HG03442 (cell line): ENCODE measurements at regions not wholly inside any gene's neighbourhood (a gene's known extent, or its start where the extent isn't known, plus 50 kb on each side); places are given as distances from the start of the nearest gene placed in this dataset.

Experiments used
- ATAC-seq: cut with Tn5 transposase; IDR thresholded peaks from one replicate; pipeline ENCODE4 v1.9.1; 2021; ENCODE audit warnings: mild to moderate bottlenecking, moderate library complexity; ENCODE audit not compliant: unreplicated experiment

GRCh38 chr4:184879271-184879670 is 53.5 kb upstream of the ACSL1 start:
- ATAC-seq = no peak

GRCh38 chr4:184882276-184882675 is 56.5 kb upstream of the ACSL1 start:
- ATAC-seq = no peak

DNA sequence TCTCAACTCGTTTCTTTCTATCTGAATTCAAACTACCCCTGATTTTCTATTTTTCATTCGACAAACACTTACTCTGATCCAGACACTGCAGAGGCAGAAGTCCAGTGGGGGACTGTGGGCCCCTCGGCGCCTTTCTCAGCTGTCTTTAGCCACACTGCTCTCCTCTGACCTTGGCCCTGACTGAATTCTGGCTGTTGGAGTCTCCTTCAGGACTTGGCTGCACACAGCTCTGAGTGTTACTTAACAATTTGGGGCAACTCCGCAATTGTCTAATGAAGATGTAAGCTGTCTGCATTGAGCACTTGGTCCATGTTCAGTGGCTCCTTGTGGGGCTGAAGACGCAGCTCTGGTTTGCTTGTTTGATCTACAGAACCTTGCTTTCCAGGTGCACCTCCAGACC is 57.3 kb upstream of the ACSL1 start:
- ATAC-seq = no peak

DNA sequence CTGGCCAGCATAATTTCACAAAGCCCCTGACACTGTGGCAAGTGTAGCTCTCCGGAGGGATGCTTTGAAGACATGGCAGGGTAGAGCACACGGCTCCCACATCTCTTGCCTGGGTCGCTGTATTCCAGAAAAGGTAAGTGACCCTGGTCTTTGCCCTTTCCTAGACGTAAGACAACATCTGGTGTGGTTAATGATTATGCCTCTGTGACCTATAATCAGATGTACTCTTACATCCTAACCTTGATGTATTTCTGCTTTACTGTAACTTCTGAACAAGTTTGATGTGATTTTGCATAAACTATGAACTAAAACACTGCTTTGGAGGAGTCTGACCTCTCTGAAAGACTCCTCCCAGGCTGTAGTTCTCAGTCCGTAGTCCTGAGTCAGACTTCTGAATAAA is 59.1 kb upstream of the ACSL1 start:
- no peak for ATAC-seq

DNA sequence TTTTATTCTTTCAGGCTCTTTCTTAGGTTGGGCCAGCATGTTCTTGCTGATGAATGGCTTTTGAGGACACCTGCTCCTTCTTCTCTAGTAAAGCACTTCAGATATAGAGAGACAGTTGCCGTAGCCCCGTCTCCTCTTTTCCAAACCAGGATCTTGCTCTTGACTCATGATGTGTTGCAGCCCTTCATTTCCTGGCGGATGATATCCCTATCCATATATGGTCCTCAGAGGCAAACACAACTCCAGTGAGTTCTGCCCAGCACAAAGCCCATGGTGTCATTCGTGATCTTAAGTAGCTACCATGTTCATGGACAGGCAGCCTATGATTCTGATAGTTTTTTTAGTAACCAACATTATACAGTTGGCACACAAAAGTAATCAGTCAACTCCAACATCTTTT is 59.8 kb upstream of the ACSL1 start:
- ATAC-seq = no peak

DNA sequence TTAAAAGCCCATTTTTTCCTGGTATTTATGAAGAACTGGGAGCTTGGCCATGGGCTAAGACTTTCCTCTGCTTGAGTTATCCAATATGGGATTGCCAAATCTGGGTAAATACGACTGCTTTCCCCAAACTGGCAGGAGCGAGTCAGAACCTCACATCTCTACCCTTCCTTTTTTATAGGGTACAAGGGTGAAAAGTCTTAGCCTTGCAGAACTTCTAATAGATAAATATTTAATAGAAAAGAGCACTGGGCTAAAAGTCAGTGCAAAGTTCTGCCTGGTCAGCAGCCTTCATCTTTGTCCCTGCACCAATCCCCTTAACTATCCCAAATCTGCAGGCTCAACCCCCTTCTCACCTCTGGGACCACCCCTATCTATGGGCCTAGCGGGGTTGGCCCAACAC is 61.6 kb upstream of the ACSL1 start:
- no peak for ATAC-seq

GRCh38 chr4:184887947-184888346 is 62.2 kb upstream of the ACSL1 start:
- no peak for ATAC-seq

DNA sequence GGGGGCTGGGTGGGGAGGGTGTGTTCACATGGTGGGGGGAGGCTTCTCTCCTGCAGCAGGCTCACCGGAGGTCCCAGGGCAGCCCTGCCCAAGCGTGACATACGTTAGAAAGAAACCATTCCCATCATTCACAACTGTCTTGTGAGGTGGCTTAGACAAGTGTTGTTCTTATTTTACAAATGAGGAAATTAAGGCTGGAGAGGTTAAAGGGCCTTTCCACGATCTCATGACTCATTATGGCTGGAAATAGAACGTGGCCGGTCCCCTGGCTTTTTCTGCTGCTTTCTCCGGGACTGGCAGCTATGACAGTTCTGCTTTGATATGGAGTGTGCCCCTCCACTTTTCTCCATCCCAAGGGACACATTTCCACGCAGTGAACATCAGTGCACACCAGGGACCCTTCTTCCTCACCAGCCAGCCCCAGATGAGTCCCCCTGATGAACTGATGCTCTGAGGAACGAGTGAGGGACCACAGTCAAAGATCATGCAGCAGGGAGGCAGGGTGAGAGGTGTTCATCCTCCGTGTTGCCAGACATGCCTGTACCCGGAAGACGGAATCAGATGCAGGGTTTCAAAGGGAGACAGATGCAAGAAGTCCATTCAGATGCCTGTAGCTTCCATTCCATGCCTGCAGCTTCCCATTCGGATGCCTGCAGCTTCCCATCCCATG is 64.0 kb upstream of the ACSL1 start:
- ATAC-seq = no peak

GRCh38 chr4:184890499-184890898 is 64.7 kb upstream of the ACSL1 start:
- no peak for ATAC-seq

- ATAC-seq = no peak
Observed at GRCh38 chr4:184891816-184892397, 66.1 kb upstream of the ACSL1 start.

DNA sequence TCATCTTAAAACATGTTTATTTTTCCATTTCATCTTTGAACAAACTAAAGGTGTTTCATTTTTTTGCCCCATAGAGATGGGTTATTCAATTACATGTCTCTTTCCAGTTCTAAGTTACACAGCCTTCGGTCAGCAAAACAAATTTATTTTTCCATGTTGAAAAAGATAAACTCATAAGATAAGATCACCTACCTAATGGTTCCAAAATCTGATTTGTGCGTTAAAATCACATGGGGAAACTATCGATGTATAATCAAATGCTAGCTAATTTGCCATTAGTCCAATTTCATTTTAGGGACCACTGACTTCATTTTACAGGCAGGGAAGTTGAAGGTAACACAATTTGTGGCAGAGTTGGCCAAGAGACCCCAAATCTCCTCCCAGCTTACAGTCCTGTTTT is 67.2 kb upstream of the ACSL1 start:
- ATAC-seq = no peak

DNA sequence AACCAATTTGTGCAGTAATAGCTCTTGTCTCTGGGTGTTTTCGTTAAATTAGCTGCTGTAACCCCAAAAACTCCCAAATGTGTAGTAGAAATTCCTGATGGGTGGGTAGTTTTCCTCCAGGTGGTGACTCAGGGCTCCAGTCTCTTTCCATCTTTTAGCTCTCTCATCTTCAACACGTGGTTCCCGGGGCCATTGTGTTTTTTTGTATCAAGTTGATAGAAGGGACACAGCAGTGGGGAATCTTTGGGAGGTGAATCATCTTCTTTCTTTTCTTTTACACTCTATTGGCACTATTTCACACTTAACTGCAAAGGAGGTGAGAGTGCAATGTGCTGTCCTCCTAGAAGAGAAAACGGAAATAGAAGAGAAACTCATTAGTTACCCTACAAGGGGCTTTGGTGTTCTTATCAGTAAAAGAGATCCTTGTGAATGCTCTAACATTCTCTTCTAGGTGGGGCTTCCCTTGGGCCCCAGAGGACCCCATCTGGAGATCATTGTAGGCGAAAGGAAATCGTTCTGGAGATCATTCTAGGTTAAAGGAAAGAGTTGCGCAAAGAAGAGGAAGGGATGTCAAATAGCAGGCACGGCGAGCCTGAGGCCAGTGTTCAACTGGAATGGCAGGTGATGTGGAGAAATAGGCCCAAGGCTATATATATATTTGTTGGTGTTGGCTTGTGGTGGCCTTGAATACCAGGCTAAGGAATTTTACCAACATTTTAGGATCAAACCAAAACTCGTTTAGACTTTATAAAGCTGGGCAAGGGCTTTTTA is 68.2 kb upstream of the ACSL1 start:
- ATAC-seq = no peak

- no peak for ATAC-seq
Observed at GRCh38 chr4:184895012-184895695, 69.4 kb upstream of the ACSL1 start.

- peak; percentile 64 for ATAC-seq
Observed at GRCh38 chr4:184896868-184897715, 71.3 kb upstream of the ACSL1 start.

DNA sequence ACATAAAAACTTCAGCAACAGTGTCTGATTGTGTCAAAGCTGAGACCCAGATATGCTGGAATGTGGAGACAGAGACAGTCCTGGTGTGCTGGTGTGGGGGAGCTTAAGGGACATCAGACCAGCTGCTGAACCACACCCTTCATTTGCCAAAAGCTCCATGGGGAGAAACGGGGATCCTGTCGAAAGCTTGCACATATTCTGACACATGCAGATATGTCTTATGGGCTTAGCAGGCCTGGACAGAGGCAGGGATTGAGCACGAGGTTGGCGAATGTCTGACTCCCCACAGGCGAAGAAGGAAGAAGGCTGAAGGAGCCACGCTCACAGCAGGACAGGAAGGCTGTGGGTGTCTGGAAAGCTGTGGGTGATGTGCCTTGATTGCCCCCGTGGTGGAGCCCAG is 72.1 kb upstream of the ACSL1 start:
- no peak for ATAC-seq

- ATAC-seq = no peak
Observed at GRCh38 chr4:184898793-184899192, 73.0 kb upstream of the ACSL1 start.

DNA sequence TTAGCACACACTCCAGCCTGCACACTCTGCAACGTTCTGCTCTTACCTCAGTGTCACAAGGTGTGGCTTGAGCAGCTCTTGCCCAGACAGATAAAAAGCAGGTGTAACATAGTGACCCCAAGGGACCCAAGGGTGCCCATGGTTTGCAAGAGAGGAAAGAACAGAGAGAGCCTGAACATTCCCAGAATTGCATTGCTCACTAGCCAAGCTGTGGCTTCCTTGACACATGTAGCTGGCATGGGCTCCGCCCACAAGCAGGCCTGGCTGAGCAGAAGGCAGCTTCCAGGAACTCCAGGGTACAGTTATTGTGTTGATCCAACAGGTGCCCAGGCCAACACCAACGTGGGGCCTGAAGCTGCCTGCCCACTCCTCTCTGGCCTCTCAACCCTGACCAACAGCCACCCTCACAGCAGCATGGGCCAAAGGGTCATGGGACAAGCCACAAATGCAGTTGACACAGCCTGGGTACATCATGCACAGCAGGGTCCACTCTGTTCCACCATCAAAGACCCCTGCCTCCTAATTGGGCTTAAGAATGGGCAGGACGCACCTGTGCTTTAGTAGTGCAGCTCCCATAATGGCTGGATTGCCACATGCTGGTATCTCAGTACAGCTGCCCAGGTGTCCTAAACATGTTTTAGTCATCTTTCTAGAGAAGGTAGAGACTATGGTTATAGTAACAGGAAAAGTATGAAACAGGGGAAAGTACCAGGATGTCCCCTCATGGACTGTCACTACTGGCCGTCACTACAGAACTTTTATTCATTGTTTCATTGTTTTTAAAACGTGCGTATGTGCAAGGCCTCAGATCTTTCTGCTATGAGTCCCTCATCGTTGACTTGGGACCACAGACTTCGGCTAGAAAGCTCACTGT is 73.7 kb upstream of the ACSL1 start:
- ATAC-seq = no peak

DNA sequence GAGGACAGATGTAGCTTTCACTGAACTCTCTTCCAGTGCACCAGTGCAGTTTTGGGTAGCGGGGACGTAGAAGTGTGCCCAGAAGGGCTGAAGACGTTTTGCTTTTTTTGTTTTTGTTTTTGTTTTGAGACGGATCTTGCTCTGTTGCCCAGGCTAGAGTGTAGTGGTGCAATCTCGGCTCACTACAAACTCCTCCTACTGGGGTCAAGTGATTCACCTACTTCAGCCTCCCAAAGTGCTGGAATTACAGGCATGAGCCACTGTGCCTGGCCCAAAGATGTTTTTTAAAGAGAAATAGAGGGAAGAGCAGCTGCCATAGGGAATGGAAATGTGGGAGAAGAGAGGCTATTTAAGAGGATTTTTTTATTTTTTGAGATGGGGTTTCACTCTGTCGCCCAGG is 74.4 kb upstream of the ACSL1 start:
- no peak for ATAC-seq

DNA sequence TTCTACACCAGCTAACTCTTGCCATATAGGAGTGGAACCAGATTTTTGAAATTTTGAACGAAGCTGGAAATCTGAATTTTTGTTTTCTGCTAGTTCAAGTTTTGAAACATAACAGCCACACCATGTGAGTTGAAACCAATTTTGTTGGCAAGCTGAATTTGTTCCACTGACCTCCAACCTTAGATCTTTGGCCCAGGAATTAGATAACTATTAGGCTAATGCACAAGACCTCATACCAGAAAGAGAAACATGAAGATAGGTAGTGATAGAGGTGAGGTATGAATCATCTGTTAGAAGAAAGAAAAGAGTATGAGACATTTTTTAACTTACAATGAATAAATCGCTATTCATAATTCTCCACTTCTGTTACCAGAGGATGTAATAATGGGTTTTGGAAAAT is 76.8 kb upstream of the ACSL1 start:
- no peak for ATAC-seq
